ENCODE measurements at regions not wholly inside any gene's neighbourhood (a gene's known extent, or its start where the extent isn't known, plus 50 kb on each side); places are given as distances from the start of the nearest gene placed in this dataset.

GRCh38 chr3:176595307-176595706 lies 602.0 kb downstream of the TBL1XR1 start:
- H3K27me3 ChIP-seq (replicated peaks; ENCODE audit: control insufficient read depth, insufficient read depth, low read length), result no peaks in the 10 kb centered on the region; the same call in 1 of the 2 replicates
- no peak for TF ChIP-seq CTCF (IDR thresholded peaks at IDR 0.05; ENCODE audit: insufficient read depth, low read length, poor library complexity, severe bottlenecking)
- DNase-seq (ENCODE audit: extremely low read depth, insufficient read length), result no peak
- H3K36me3 ChIP-seq (ENCODE audit: control insufficient read depth, insufficient read depth, low read length), result no peaks in the 10 kb centered on the region
- no peak overlapping the region for H3K4me3 ChIP-seq (replicated peaks; ENCODE audit: low read depth, low read length)

GRCh38 chr3:176590722-176591121 lies 606.6 kb downstream of the TBL1XR1 start:
- Histone ChIP-seq H3K36me3 (ENCODE audit: control insufficient read depth, insufficient read depth, low read length) (no peaks in the 10 kb centered on the region), H3K4me3 (replicated peaks; ENCODE audit: low read depth, low read length) (no peak overlapping the region), H3K27me3 (replicated peaks; ENCODE audit: control insufficient read depth, insufficient read depth, low read length) (no peaks in the 10 kb centered on the region; the same call in 1 of the 2 replicates)
- no peak for DNase-seq (ENCODE audit: extremely low read depth, insufficient read length)
- TF ChIP-seq CTCF (IDR thresholded peaks at IDR 0.05; ENCODE audit: insufficient read depth, low read length, poor library complexity, severe bottlenecking), result no peak

- H3K27me3 ChIP-seq (replicated peaks; ENCODE audit: control insufficient read depth, insufficient read depth, low read length), result no peaks in the 10 kb centered on the region
- no peak overlapping the region for H3K4me3 ChIP-seq (replicated peaks; ENCODE audit: low read depth, low read length)
- TF ChIP-seq CTCF (IDR thresholded peaks at IDR 0.05; ENCODE audit: insufficient read depth, low read length, poor library complexity, severe bottlenecking), result no peak
- DNase-seq (ENCODE audit: extremely low read depth, insufficient read length), result no peak
- H3K36me3 ChIP-seq (ENCODE audit: control insufficient read depth, insufficient read depth, low read length), result no peaks in the 10 kb centered on the region
Measured at GRCh38 chr3:176587089-176587488, 610.2 kb downstream of the TBL1XR1 start.

- Histone ChIP-seq H3K27me3 (replicated peaks; ENCODE audit: control insufficient read depth, insufficient read depth, low read length) (no peaks in the 10 kb centered on the region), H3K4me3 (replicated peaks; ENCODE audit: low read depth, low read length) (no peak overlapping the region), H3K36me3 (ENCODE audit: control insufficient read depth, insufficient read depth, low read length) (no peaks in the 10 kb centered on the region)
- no peak for TF ChIP-seq CTCF (IDR thresholded peaks at IDR 0.05; ENCODE audit: insufficient read depth, low read length, poor library complexity, severe bottlenecking)
- no peak for DNase-seq (ENCODE audit: extremely low read depth, insufficient read length)
Measured at GRCh38 chr3:176584413-176585176, 612.7 kb downstream of the TBL1XR1 start.

- H3K27me3 ChIP-seq (replicated peaks; ENCODE audit: control insufficient read depth, insufficient read depth, low read length), result no peaks in the 10 kb centered on the region
- no peaks in the 10 kb centered on the region for H3K36me3 ChIP-seq (ENCODE audit: control insufficient read depth, insufficient read depth, low read length)
- H3K4me3 ChIP-seq (replicated peaks; ENCODE audit: low read depth, low read length), result no peak overlapping the region
- TF ChIP-seq CTCF (IDR thresholded peaks at IDR 0.05; ENCODE audit: insufficient read depth, low read length, poor library complexity, severe bottlenecking), result no peak
- DNase-seq (ENCODE audit: extremely low read depth, insufficient read length), result no peak
Measured at GRCh38 chr3:176583956-176584355, 613.3 kb downstream of the TBL1XR1 start.
